Stimulated activated CD8-positive, alpha-beta memory T cell treated with anti-CD3 and anti-CD28 coated beads, Interleukin-7, amount 100 ng/mL, for 1 hour (primary cell): ENCODE measurements at regions not wholly inside any gene's neighbourhood (a gene's known extent, or its start where the extent isn't known, plus 50 kb on each side); places are given as distances from the start of the nearest gene placed in this dataset.
"Not testable (repeated sequence)": the region's sequence is repeated elsewhere in the genome, so short reads cannot be mapped to it uniquely, and the experiment has no call there.

Experiments used
- DNase-seq, 2 donors: peaks; one replicate each; pipeline ENCODE4 v3.0.0-alpha.2; 2020; ENCODE audit warnings: low read depth in 2 of 2

- no peak for DNase-seq
Measured at GRCh38 chr3:106119614-106120082, 250.8 kb upstream of the CBLB start.

- DNase-seq: no peak
Measured at GRCh38 chr3:106120356-106120755, 251.5 kb upstream of the CBLB start.

GRCh38 chr3:106121491-106122289 is 252.9 kb upstream of the CBLB start:
- DNase-seq: no peak

- no peak for DNase-seq
Measured at GRCh38 chr3:106124818-106125217, 256.0 kb upstream of the CBLB start.

- no peak for DNase-seq
Measured at GRCh38 chr3:106125321-106125720, 256.5 kb upstream of the CBLB start.

- DNase-seq: no peak
Measured at GRCh38 chr3:106126067-106126845, 257.4 kb upstream of the CBLB start.

GRCh38 chr3:106126846-106127235 is 258.0 kb upstream of the CBLB start:
- no peak for DNase-seq

- no peak for DNase-seq
Measured at GRCh38 chr3:106129939-106130338, 261.1 kb upstream of the CBLB start.

- DNase-seq: no peak
Measured at GRCh38 chr3:106130384-106131198, 261.8 kb upstream of the CBLB start.

GRCh38 chr3:106135451-106136160 is 266.8 kb upstream of the CBLB start:
- no peak for DNase-seq

GRCh38 chr3:106139826-106140225 is 271.0 kb upstream of the CBLB start:
- no peak for DNase-seq

- DNase-seq: no peak
Measured at GRCh38 chr3:106140431-106140830, 271.6 kb upstream of the CBLB start.

GRCh38 chr3:106144030-106144429 is 275.2 kb upstream of the CBLB start:
- no peak for DNase-seq

- DNase-seq: not testable (repeated sequence)
Measured at GRCh38 chr3:106148440-106149082, 279.7 kb upstream of the CBLB start.

- DNase-seq: no peak
Measured at GRCh38 chr3:106157411-106157810, 288.6 kb upstream of the CBLB start.

GRCh38 chr3:106160396-106160795 is 291.6 kb upstream of the CBLB start:
- no peak for DNase-seq

- no peak for DNase-seq
Measured at GRCh38 chr3:106161246-106161645, 292.4 kb upstream of the CBLB start.

- no peak for DNase-seq
Measured at GRCh38 chr3:106167728-106168127, 298.9 kb upstream of the CBLB start.

GRCh38 chr3:106168962-106169750 is 300.3 kb upstream of the CBLB start:
- no peak for DNase-seq

- no peak for DNase-seq
Measured at GRCh38 chr3:106170636-106171035, 301.8 kb upstream of the CBLB start.
